ENCODE measurements at regions not wholly inside any gene's neighbourhood (a gene's known extent, or its start where the extent isn't known, plus 50 kb on each side); places are given as distances from the start of the nearest gene placed in this dataset.

GRCh38 chr12:58139894-58140293 lies 198.5 kb downstream of the ATP23 start:
- H3K36me3 Mint-ChIP-seq (ENCODE audit: low read depth), result no peaks in the 10 kb centered on the region
- H3K27ac Mint-ChIP-seq, result no peak overlapping the region
- no peaks in the 10 kb centered on the region for H3K9me3 Mint-ChIP-seq
- H3K27me3 Mint-ChIP-seq, result peaks cover 4% of the 10 kb centered on the region
- ATAC-seq, result no peak
- no peak for DNase-seq
- no peak overlapping the region for H3K4me3 Mint-ChIP-seq
- no peaks in the 10 kb centered on the region for H3K4me1 Mint-ChIP-seq

GRCh38 chr12:58140395-58140794 lies 199.0 kb downstream of the ATP23 start:
- Mint-ChIP-seq H3K4me3 (no peak overlapping the region), H3K27ac (no peak overlapping the region), H3K27me3 (peaks cover 4% of the 10 kb centered on the region), H3K36me3 (ENCODE audit: low read depth) (no peaks in the 10 kb centered on the region), H3K4me1 (no peaks in the 10 kb centered on the region), H3K9me3 (peaks cover 3% of the 10 kb centered on the region)
- ATAC-seq (no peak), DNase-seq (no peak)

- Mint-ChIP-seq H3K36me3 (ENCODE audit: low read depth) (no peaks in the 10 kb centered on the region), H3K4me1 (no peaks in the 10 kb centered on the region), H3K27ac (no peak overlapping the region), H3K9me3 (peaks cover 13% of the 10 kb centered on the region), H3K4me3 (no peak overlapping the region), H3K27me3 (peaks cover 6% of the 10 kb centered on the region)
- ATAC-seq (no peak), DNase-seq (no peak)
Observed at GRCh38 chr12:58142991-58143390, 201.6 kb downstream of the ATP23 start.

- Mint-ChIP-seq H3K36me3 (ENCODE audit: low read depth) (no peaks in the 10 kb centered on the region), H3K4me3 (no peak overlapping the region), H3K4me1 (no peaks in the 10 kb centered on the region), H3K9me3 (peaks cover 13% of the 10 kb centered on the region), H3K27me3 (peaks cover 8% of the 10 kb centered on the region), H3K27ac (no peak overlapping the region)
- DNase-seq (no peak), ATAC-seq (no peak)
Observed at GRCh38 chr12:58143498-58143995, 202.2 kb downstream of the ATP23 start.

- DNase-seq (no peak), ATAC-seq (no peak)
- H3K4me1 Mint-ChIP-seq, result no peaks in the 10 kb centered on the region
- peaks cover 11% of the 10 kb centered on the region for H3K27me3 Mint-ChIP-seq
- H3K4me3 Mint-ChIP-seq, result no peak overlapping the region
- H3K36me3 Mint-ChIP-seq (ENCODE audit: low read depth), result no peaks in the 10 kb centered on the region
- no peak overlapping the region for H3K27ac Mint-ChIP-seq
- H3K9me3 Mint-ChIP-seq, result peaks cover 13% of the 10 kb centered on the region
Observed at GRCh38 chr12:58148405-58148804, 207.0 kb downstream of the ATP23 start.

GRCh38 chr12:58148976-58149375 lies 207.6 kb downstream of the ATP23 start:
- Mint-ChIP-seq H3K9me3 (peaks cover 13% of the 10 kb centered on the region), H3K27ac (no peak overlapping the region), H3K4me1 (no peaks in the 10 kb centered on the region), H3K27me3 (peaks cover 11% of the 10 kb centered on the region), H3K36me3 (ENCODE audit: low read depth) (no peaks in the 10 kb centered on the region), H3K4me3 (no peak overlapping the region)
- no peak for ATAC-seq
- DNase-seq, result no peak

GRCh38 chr12:58154359-58154758 lies 213.0 kb downstream of the ATP23 start:
- no peak for ATAC-seq
- no peak overlapping the region for H3K4me3 Mint-ChIP-seq
- DNase-seq, result no peak

GRCh38 chr12:58156697-58157096 lies 215.3 kb downstream of the ATP23 start:
- no peak overlapping the region for H3K4me3 Mint-ChIP-seq
- ATAC-seq, result no peak
- DNase-seq, result no peak
- no peaks in the 10 kb centered on the region for H3K4me1 Mint-ChIP-seq
- H3K36me3 Mint-ChIP-seq (ENCODE audit: low read depth), result no peaks in the 10 kb centered on the region
- no peaks in the 10 kb centered on the region for H3K9me3 Mint-ChIP-seq
- no peak overlapping the region for H3K27ac Mint-ChIP-seq
- H3K27me3 Mint-ChIP-seq, result no peaks in the 10 kb centered on the region

More at GRCh38 chr12:58154359-58154758, 213.0 kb downstream of the ATP23 start:
- Mint-ChIP-seq H3K9me3 (no peaks in the 10 kb centered on the region), H3K36me3 (ENCODE audit: low read depth) (no peaks in the 10 kb centered on the region), H3K27me3 (no peaks in the 10 kb centered on the region), H3K27ac (no peak overlapping the region), H3K4me1 (no peaks in the 10 kb centered on the region)

GRCh38 chr12:58159941-58160340 lies 218.6 kb downstream of the ATP23 start:
- H3K36me3 Mint-ChIP-seq (ENCODE audit: low read depth), result no peaks in the 10 kb centered on the region
- no peaks in the 10 kb centered on the region for H3K27me3 Mint-ChIP-seq
- H3K4me1 Mint-ChIP-seq, result no peaks in the 10 kb centered on the region
- no peak overlapping the region for H3K4me3 Mint-ChIP-seq
- ATAC-seq, result no peak
- DNase-seq, result no peak
- H3K27ac Mint-ChIP-seq, result no peak overlapping the region
- no peaks in the 10 kb centered on the region for H3K9me3 Mint-ChIP-seq

GRCh38 chr12:58161773-58162172 lies 220.4 kb downstream of the ATP23 start:
- H3K27ac Mint-ChIP-seq, result no peak overlapping the region

GRCh38 chr12:58163021-58163420 lies 221.7 kb downstream of the ATP23 start:
- no peaks in the 10 kb centered on the region for H3K27me3 Mint-ChIP-seq
- H3K4me3 Mint-ChIP-seq, result no peak overlapping the region
- no peak for ATAC-seq
- no peak for DNase-seq
- H3K27ac Mint-ChIP-seq, result no peak overlapping the region
- H3K9me3 Mint-ChIP-seq, result no peaks in the 10 kb centered on the region
- no peaks in the 10 kb centered on the region for H3K4me1 Mint-ChIP-seq
- H3K36me3 Mint-ChIP-seq (ENCODE audit: low read depth), result no peaks in the 10 kb centered on the region

More at GRCh38 chr12:58161773-58162172, 220.4 kb downstream of the ATP23 start:
- DNase-seq (no peak), ATAC-seq (no peak)
- no peaks in the 10 kb centered on the region for H3K4me1 Mint-ChIP-seq
- no peaks in the 10 kb centered on the region for H3K36me3 Mint-ChIP-seq (ENCODE audit: low read depth)
- no peaks in the 10 kb centered on the region for H3K9me3 Mint-ChIP-seq
- H3K27me3 Mint-ChIP-seq, result no peaks in the 10 kb centered on the region
- no peak overlapping the region for H3K4me3 Mint-ChIP-seq

GRCh38 chr12:58166643-58167042 lies 225.3 kb downstream of the ATP23 start:
- no peaks in the 10 kb centered on the region for H3K4me1 Mint-ChIP-seq
- no peak overlapping the region for H3K4me3 Mint-ChIP-seq
- no peaks in the 10 kb centered on the region for H3K9me3 Mint-ChIP-seq
- no peak overlapping the region for H3K27ac Mint-ChIP-seq
- H3K36me3 Mint-ChIP-seq (ENCODE audit: low read depth), result no peaks in the 10 kb centered on the region
- ATAC-seq (no peak), DNase-seq (no peak)
- H3K27me3 Mint-ChIP-seq, result no peaks in the 10 kb centered on the region

GRCh38 chr12:58167622-58168021 lies 226.3 kb downstream of the ATP23 start:
- Mint-ChIP-seq H3K4me1 (no peaks in the 10 kb centered on the region), H3K4me3 (no peak overlapping the region), H3K9me3 (no peaks in the 10 kb centered on the region), H3K36me3 (ENCODE audit: low read depth) (no peaks in the 10 kb centered on the region), H3K27me3 (no peaks in the 10 kb centered on the region), H3K27ac (no peak overlapping the region)
- DNase-seq (no peak), ATAC-seq (no peak)

GRCh38 chr12:58169826-58170225 lies 228.5 kb downstream of the ATP23 start:
- H3K4me3 Mint-ChIP-seq, result no peak overlapping the region
- peaks cover 2% of the 10 kb centered on the region for H3K27me3 Mint-ChIP-seq
- H3K4me1 Mint-ChIP-seq, result no peaks in the 10 kb centered on the region
- H3K9me3 Mint-ChIP-seq, result no peaks in the 10 kb centered on the region
- no peak overlapping the region for H3K27ac Mint-ChIP-seq
- DNase-seq (no peak), ATAC-seq (no peak)
- no peaks in the 10 kb centered on the region for H3K36me3 Mint-ChIP-seq (ENCODE audit: low read depth)

GRCh38 chr12:58171914-58172313 lies 230.5 kb downstream of the ATP23 start:
- peaks cover 7% of the 10 kb centered on the region for H3K27me3 Mint-ChIP-seq
- no peaks in the 10 kb centered on the region for H3K9me3 Mint-ChIP-seq
- no peak overlapping the region for H3K27ac Mint-ChIP-seq
- no peaks in the 10 kb centered on the region for H3K4me1 Mint-ChIP-seq
- H3K36me3 Mint-ChIP-seq (ENCODE audit: low read depth), result no peaks in the 10 kb centered on the region
- no peak for DNase-seq
- no peak for ATAC-seq
- no peak overlapping the region for H3K4me3 Mint-ChIP-seq

GRCh38 chr12:58172433-58173073 lies 231.2 kb downstream of the ATP23 start:
- Mint-ChIP-seq H3K4me3 (no peak overlapping the region), H3K27me3 (peaks cover 11% of the 10 kb centered on the region), H3K9me3 (no peaks in the 10 kb centered on the region), H3K36me3 (ENCODE audit: low read depth) (no peaks in the 10 kb centered on the region), H3K4me1 (no peaks in the 10 kb centered on the region), H3K27ac (no peak overlapping the region)
- DNase-seq (no peak), ATAC-seq (no peak)

Measured in activated naive CD8-positive, alpha-beta T cell treated with anti-CD3 and anti-CD28 coated beads, Interleukin-2, amount 50 U/mL, for 24 hours (primary cell).